Gastroesophageal sphincter (tissue), 4 donors: ENCODE measurements at regions not wholly inside any gene's neighbourhood (a gene's known extent, or its start where the extent isn't known, plus 50 kb on each side); places are given as distances from the start of the nearest gene placed in this dataset.
A peak's percentile ranks its signal among the peaks of the same experiment; 100 is the strongest.

Experiments
- ATAC-seq: fragments of 150-250 bp; one replicate; pipeline ENCODE4 v1.9.1; 2016; ENCODE audit warnings: mild to moderate bottlenecking, moderate library complexity
- H3K27ac ChIP-seq, 4 donors: fragments of 200-600 bp; sonication (generic) in 3 of 4; 1 replicate in 3 of 4; 2 replicates in 1 of 4; pipeline ENCODE4 v1.5.1; 2016 to 2019
- H3K27me3 ChIP-seq: fragments of 200-600 bp; sonication (generic); one replicate; pipeline ENCODE4 v1.5.1; 2019
- H3K36me3 ChIP-seq, 2 donors: fragments of 200-600 bp; sonication (generic); one replicate each; pipeline ENCODE4 v1.5.1; 2019; ENCODE audit warnings: control low read depth in 1 of 2
- H3K4me1 ChIP-seq, 3 donors: fragments of 200-600 bp; sonication (generic); 1 replicate in 2 of 3; 2 replicates in 1 of 3; pipeline ENCODE4 v1.5.1; 2016 to 2019; ENCODE audit warnings: control low read depth in 2 of 3
- H3K4me3 ChIP-seq, 2 donors: fragments of 200-600 bp; sonication (generic); one replicate each; pipeline ENCODE4 v1.5.1; 2019; ENCODE audit warnings: mild to moderate bottlenecking in 1 of 2, moderate library complexity in 1 of 2
- H3K9me3 ChIP-seq, 3 donors: fragments of 200-600 bp; sonication (generic); one replicate each; pipeline ENCODE4 v1.5.1; 2017 to 2019; ENCODE audit warnings: control low read depth in 2 of 3
- CTCF ChIP-seq, 4 experiments: fragments of 200-600 bp in 2 of 4; fragments of 450-650 bp in 2 of 4; sonication (generic) in 1 of 4; IDR thresholded peaks; one replicate each; pipeline ENCODE4 v1.5.1; 2017 to 2019; ENCODE audit warnings: antibody characterized with exemption in 4 of 4, mild to moderate bottlenecking in 2 of 4, moderate library complexity in 2 of 4
- EP300 ChIP-seq: sonication (generic); formaldehyde crosslinking; IDR thresholded peaks from one replicate; pipeline ENCODE4 v1.6.1; 2017; ENCODE audit warnings: antibody characterized with exemption, mild to moderate bottlenecking
- POLR2A ChIP-seq, 2 donors: fragments of 450-650 bp; IDR thresholded peaks; one replicate each; pipeline ENCODE4 v1.6.1; 2017; ENCODE audit warnings: antibody characterized with exemption in 2 of 2, mild to moderate bottlenecking in 2 of 2, moderate library complexity in 1 of 2
- POLR2AphosphoS5 ChIP-seq: sonication (generic); formaldehyde crosslinking; IDR thresholded peaks from one replicate; pipeline ENCODE4 v1.6.1; 2017; ENCODE audit warnings: antibody characterized with exemption
- WGBS, 2 donors: methylation state at CpG; one replicate each; pipeline ENCODE4 v1.1.5; 2018; ENCODE audit warnings: low coverage in 1 of 2; 5-methylcytosine and 5-hydroxymethylcytosine counted together

- Histone ChIP-seq H3K27ac (no peak overlapping the region), H3K4me3 (no peak overlapping the region), H3K27me3 (no peaks in the 10 kb centered on the region), H3K9me3 (no peaks in the 10 kb centered on the region), H3K36me3 (no peaks in the 10 kb centered on the region), H3K4me1 (no peaks in the 10 kb centered on the region)
- TF ChIP-seq POLR2A (IDR thresholded peaks at IDR 0.05) (no peak), CTCF (IDR thresholded peaks at IDR 0.05) (no peak), POLR2AphosphoS5 (no peak), EP300 (no peak)
- no peak for ATAC-seq
- 60 to 71% methylated on average over 10 of the region's 10 CpGs for WGBS, 2 donors
Measured at GRCh38 chr18:63063171-63063570, 256.4 kb downstream of the BCL2 start.

DNA sequence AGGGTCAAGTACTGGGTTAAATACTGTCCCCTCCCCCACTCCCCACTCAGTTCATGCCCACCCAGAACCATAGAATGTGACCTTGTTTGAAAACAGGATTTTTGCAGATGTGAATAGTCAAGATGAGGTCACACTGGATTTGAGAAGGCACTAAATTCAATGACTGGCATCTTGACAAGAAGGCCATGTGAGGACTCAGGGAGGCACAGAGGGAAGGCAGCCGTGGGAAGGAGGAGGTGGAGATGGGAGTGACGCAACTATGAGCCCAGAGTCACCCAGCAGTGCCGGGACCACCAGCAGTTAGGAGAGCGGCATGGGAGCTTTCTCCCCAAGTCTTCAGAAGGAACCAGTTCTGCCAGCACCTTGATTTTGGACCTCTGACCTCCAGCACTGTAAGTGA is 257.3 kb downstream of the BCL2 start:
- Histone ChIP-seq H3K4me1 (no peaks in the 10 kb centered on the region), H3K36me3 (no peaks in the 10 kb centered on the region), H3K9me3 (no peaks in the 10 kb centered on the region), H3K4me3 (no peak overlapping the region), H3K27ac (no peak overlapping the region), H3K27me3 (no peaks in the 10 kb centered on the region)
- TF ChIP-seq POLR2AphosphoS5 = no peak
- TF ChIP-seq CTCF (IDR thresholded peaks at IDR 0.05) = no peak
- no peak for TF ChIP-seq POLR2A (IDR thresholded peaks at IDR 0.05)
- no peak for TF ChIP-seq EP300
- 77 to 84% methylated on average over 4 of the region's 4 CpGs for WGBS, 2 donors
- no peak for ATAC-seq

DNA sequence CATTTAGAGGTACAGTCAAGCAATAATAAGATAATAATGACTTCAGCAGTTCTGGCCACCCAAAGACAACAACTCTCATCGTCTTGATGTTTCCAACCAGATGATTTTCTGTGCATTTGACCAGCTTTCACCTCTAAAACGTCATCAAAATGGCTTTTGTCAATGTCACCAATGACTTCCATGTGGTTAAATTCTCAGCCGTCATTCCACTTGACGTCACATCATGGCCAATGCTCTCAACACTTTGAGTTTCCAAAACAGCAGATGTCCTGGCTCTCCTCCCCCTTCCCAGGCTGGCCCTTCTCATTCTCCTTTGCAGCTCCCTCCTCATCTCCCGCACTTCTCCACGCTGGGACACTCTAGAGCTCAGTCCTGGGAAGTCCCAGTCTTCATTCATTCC is 258.3 kb downstream of the BCL2 start:
- H3K9me3 ChIP-seq = no peaks in the 10 kb centered on the region
- no peak overlapping the region for H3K27ac ChIP-seq
- 60 to 73% methylated on average over 6 of the region's 6 CpGs for WGBS, 2 donors
- no peak overlapping the region for H3K4me3 ChIP-seq
- no peak for ATAC-seq
- TF ChIP-seq POLR2A (IDR thresholded peaks at IDR 0.05) (no peak), EP300 (no peak), CTCF (IDR thresholded peaks at IDR 0.05) (no peak), POLR2AphosphoS5 (no peak)
- no peaks in the 10 kb centered on the region for H3K4me1 ChIP-seq
- H3K27me3 ChIP-seq = no peaks in the 10 kb centered on the region
- no peaks in the 10 kb centered on the region for H3K36me3 ChIP-seq

GRCh38 chr18:63058521-63058920 is 261.0 kb downstream of the BCL2 start:
- H3K27ac ChIP-seq = no peak overlapping the region
- TF ChIP-seq POLR2A (IDR thresholded peaks at IDR 0.05) (no peak), CTCF (IDR thresholded peaks at IDR 0.05) (no peak), EP300 (no peak), POLR2AphosphoS5 (no peak)
- H3K27me3 ChIP-seq = no peaks in the 10 kb centered on the region
- no peaks in the 10 kb centered on the region for H3K36me3 ChIP-seq
- H3K4me1 ChIP-seq = peaks cover 0 to 15% (median 3%) of the 10 kb centered on the region in 3 donors
- 60% methylated on average over 1 of the region's 4 CpGs; no CpG with 5 or more reads in 1 of the 2 donors for WGBS, 2 donors
- no peaks in the 10 kb centered on the region for H3K9me3 ChIP-seq
- H3K4me3 ChIP-seq = no peak overlapping the region
- ATAC-seq = no peak

- no peaks in the 10 kb centered on the region for H3K9me3 ChIP-seq
- H3K4me1 ChIP-seq = peaks cover 0 to 18% (median 3%) of the 10 kb centered on the region in 3 donors
- TF ChIP-seq EP300 = no peak
- TF ChIP-seq POLR2A (IDR thresholded peaks at IDR 0.05) = no peak
- TF ChIP-seq POLR2AphosphoS5 = no peak
- no peak for TF ChIP-seq CTCF (IDR thresholded peaks at IDR 0.05)
- H3K27me3 ChIP-seq = no peaks in the 10 kb centered on the region
- no peak overlapping the region for H3K27ac ChIP-seq
- H3K4me3 ChIP-seq = no peak overlapping the region
- 95% methylated on average over 4 of the region's 14 CpGs; no CpG with 5 or more reads in 1 of the 2 donors for WGBS, 2 donors
- no peaks in the 10 kb centered on the region for H3K36me3 ChIP-seq
- peak; percentile 19 for ATAC-seq
Measured at GRCh38 chr18:63057707-63058106, 261.9 kb downstream of the BCL2 start.
